DMS 273 (cell line): ENCODE measurements at regions not wholly inside any gene's neighbourhood (a gene's known extent, or its start where the extent isn't known, plus 50 kb on each side); places are given as distances from the start of the nearest gene placed in this dataset.
"Not testable (repeated sequence)": the region's sequence is repeated elsewhere in the genome, so short reads cannot be mapped to it uniquely, and the experiment has no call there.

Source experiments
- DNase-seq: peaks from one replicate; lab custom pipeline; 2025; ENCODE audit not compliant: unreplicated experiment; lab: John Stamatoyannopoulos, UW

GRCh38 chr14:43326501-43327407 is 1180.3 kb downstream of the FSCB start:
- not testable (repeated sequence) for DNase-seq

DNA sequence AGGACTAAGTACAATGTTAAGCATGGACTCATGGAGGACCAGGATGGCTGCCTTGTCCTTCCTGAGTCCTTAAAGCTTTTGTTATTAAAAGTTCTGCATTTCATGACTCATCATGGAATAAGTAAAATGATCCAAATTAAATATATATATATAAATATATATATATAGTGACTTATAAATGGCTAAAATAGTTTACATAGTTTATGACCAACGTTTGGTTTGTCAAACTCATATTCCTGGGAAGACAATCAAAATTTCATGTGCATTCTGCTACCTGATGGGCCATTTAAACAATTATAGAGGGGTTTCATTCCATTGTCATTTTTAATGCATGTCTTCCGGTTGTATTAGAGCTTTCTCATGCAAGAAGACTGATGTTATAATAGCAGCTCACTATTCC is 1190.7 kb downstream of the FSCB start:
- no peak for DNase-seq

GRCh38 chr14:43313719-43314118 is 1193.4 kb downstream of the FSCB start:
- no peak for DNase-seq

DNA sequence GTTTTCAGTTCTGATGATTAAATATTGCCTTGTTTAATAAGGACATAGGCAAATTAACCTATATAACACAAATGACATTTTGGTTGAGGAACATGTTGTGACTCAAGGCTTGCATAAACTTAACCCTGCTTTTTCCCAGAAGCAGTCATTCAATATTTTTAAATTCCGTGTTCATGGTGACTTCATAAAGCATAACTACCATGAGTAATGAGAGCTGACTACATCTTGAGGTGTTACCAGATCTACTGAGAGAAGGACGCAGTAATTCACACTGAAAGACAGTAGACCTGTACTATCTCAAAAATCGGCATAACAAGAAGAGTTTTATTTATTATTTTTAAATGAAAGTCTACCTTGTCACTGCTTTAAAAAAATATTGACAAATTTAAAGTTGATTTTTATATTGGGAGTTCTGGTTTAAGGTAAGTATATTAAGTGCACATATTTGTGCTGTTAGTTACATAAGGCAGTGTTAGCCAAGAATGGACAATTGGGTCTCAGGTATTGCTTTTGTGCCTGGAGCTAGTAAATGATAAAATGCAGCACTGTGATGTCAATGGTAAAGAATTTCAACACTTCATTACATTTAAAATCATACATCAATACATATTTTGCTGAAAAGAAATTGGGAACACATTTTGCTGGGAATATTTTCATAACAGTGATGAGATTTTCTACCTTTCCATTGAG is 1198.5 kb downstream of the FSCB start:
- no peak for DNase-seq

DNA sequence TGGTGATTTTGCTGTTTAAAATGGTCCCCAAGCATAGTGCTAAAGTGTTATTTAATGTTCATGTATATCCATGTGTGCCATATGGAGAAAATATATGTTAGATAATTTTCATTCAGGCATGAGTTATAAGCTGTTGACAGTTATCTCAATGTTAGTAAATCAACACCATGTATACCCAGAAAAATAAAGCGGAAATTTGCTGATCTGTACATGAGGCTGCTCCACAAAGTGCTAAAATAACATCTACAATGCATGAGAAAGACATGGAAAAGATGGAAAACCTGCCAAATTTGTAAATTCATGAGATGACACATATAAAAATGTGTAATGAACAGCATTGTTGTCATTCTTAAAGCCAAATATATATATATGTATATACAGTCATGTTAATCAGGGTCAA is 1199.2 kb downstream of the FSCB start:
- no peak for DNase-seq

DNA sequence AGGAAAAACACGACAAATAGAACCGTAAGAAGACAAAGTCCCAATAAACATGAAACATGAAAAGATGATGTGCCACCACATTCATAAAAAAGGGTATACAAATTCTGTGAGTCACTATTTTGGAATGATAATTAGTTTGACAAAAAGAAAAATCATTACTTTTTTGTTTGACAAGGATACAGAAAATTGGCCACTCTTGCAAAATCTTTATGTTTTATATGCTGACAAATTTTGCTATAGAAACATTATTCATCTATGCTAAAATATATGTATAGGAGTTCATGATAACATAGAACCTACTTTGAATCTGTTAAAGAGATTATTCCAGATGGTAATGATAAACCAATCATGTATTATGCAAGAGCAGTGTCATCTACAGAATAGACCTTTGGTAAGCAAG is 1201.0 kb downstream of the FSCB start:
- no peak for DNase-seq

GRCh38 chr14:43297794-43298193 is 1209.3 kb downstream of the FSCB start:
- DNase-seq, result no peak

DNA sequence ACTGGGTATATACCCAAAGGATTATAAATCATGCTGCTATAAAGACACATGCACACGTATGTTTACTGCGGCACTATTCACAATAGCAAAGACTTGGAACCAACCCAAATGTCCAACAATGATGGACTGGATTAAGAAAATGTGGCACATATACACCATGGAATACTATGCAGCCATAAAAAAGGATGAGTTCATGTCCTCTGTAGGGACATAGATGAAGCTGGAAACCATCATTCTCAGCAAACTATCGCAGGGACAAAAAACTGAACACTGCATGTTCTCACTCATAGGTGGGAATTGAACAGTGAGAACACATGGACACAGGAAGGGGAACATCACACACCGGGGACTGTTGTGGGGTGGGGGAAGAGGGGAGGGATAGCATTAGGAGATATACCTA is 1211.0 kb downstream of the FSCB start:
- not testable (repeated sequence) for DNase-seq

- no peak for DNase-seq
Observed at GRCh38 chr14:43285575-43285974, 1221.5 kb downstream of the FSCB start.

GRCh38 chr14:43260056-43260455 is 1247.0 kb downstream of the FSCB start:
- DNase-seq, result no peak

DNA sequence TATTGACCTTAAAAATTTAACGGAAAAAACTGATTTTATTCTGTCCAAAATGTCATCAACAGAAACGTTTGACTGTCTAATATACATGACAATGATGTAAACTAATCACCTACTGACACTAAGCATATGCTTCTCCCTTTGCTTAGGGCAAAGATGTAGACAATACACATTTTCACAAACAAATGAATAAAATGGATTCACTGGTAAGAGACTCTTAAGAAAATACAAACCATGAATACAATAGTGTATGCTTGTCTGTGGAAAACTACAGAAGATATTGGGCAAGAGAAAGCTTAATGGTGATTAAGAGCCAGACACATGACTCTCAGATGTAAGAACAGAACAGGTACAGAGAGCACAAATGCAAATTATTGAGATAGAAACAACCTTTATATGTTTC is 1248.7 kb downstream of the FSCB start:
- DNase-seq, result no peak

- DNase-seq, result not testable (repeated sequence)
Observed at GRCh38 chr14:43256996-43257395, 1250.1 kb downstream of the FSCB start.

GRCh38 chr14:43252866-43253265 is 1254.2 kb downstream of the FSCB start:
- no peak for DNase-seq

DNA sequence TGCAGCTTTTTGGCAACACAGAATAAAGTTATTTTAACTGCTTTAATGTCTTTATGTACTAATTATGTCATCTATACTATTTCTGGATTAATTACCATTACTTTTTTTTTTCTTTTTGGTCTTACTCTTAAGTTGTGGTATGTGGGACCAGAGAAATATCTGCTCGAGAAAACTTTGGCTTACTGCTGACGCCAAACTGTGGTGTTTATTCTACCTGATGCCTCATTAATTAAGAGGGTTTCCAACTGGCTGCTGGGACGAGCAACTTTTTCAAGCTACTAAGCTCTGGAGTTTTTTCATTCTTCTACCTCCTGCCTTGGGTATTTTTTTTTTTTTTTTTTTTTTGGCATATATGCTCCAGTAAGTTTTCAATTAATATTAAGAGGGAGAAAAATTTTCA is 1257.5 kb downstream of the FSCB start:
- no peak for DNase-seq

GRCh38 chr14:43249116-43249515 is 1258.0 kb downstream of the FSCB start:
- no peak for DNase-seq

GRCh38 chr14:43247877-43248276 is 1259.2 kb downstream of the FSCB start:
- no peak for DNase-seq

- DNase-seq, result no peak
Observed at GRCh38 chr14:43244142-43244625, 1262.9 kb downstream of the FSCB start.

GRCh38 chr14:43243168-43243567 is 1263.9 kb downstream of the FSCB start:
- no peak for DNase-seq

DNA sequence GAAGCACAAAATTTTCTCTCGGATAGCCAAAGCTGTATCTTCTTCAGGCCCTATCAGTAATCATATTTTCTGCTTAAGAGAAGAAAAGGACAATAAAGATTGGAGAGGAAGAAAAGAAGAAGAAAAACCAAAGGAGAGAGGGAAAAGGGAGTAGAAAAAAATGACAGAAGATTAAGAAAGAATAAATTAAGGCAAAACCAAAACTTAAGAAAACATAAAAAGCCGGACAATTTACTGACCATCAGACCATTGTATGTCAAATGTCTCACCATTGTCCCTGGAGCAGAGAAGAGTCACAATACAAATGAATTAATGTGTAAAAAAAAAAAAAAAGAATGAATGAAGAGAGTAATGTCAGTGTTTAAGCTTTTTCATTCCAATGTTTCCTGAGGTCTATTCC is 1274.8 kb downstream of the FSCB start:
- no peak for DNase-seq

DNA sequence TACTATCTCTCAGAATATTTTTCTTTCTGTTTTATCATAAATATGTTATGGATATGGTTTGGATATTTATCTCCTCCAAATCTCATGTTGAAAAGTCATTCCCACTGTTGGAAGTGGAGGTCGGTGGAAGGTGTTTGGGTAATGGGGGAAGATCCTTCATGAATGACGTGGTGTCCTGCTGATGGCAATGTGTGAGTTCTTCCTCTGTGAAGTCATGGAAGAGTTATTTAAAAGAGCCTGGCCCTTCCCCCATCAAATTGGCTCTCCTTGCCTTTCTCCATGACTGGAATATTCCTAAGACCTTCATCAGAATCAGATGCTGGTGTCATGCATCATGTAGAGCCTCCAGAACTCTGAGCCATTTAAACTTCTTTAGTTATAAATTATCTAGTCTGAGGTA is 1291.6 kb downstream of the FSCB start:
- no peak for DNase-seq

GRCh38 chr14:43207189-43207588 is 1299.9 kb downstream of the FSCB start:
- no peak for DNase-seq

- no peak for DNase-seq
Observed at GRCh38 chr14:43204816-43205215, 1302.3 kb downstream of the FSCB start.
